ES-I3 (cell line): ENCODE measurements at regions not wholly inside any gene's neighbourhood (a gene's known extent, or its start where the extent isn't known, plus 50 kb on each side); places are given as distances from the start of the nearest gene placed in this dataset.
A peak's percentile ranks its signal among the peaks of the same experiment; 100 is the strongest.

ENCODE experiments used
- H3K36me3 ChIP-seq: 2 replicates; pipeline ENCODE4 v1.6.1; 2013; ENCODE audit warnings: mild to moderate bottlenecking, low read length, control low read depth, moderate library complexity; ENCODE audit not compliant: insufficient read depth
- H3K4me1 ChIP-seq: 2 replicates; pipeline ENCODE4 v1.6.1; 2013; ENCODE audit warnings: mild to moderate bottlenecking, control low read depth, low read length; ENCODE audit not compliant: insufficient read depth
- H3K9ac ChIP-seq: 2 replicates; pipeline ENCODE4 v1.6.1; 2013; ENCODE audit warnings: low read depth, mild to moderate bottlenecking, low read length, moderate library complexity
- H3K9me3 ChIP-seq: 2 replicates; pipeline ENCODE4 v1.6.1; 2013; ENCODE audit warnings: mild to moderate bottlenecking, low read length, moderate library complexity; ENCODE audit not compliant: control insufficient read depth, insufficient read depth

DNA sequence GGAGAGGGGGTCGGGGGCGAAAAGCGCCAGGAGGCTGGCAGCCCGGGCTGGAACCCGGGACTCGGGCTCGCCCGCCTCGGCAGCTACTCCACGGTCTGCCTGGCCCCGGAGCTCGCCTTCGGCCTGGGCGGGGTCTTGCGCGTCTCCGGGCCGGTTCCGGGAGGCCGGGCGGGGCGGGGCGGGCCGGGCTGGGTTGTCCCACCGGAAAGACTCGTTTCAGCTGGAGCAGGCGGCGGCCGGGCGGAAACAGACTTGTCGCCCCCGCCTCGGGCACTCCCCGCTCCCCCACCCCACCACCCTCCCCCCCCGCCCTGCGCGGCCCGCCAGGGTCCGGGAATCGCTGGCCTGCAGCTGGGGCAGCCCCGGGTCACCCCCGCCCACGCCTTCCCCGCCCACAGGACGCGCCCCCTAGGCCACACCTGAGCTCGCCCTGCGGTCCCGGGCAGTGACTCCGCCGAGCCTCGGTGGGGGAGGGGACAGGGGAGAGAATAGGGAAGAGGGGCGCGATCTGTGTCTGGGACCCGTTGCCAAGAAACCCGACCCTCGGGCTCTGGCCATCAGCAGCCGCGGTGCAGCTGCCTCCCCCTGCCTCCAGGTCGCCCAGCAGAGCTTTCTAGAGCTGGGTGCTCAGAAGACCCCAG lies 109.4 kb downstream of the KCTD15 start:
- Histone ChIP-seq H3K4me1 (peaks cover 11% of the 10 kb centered on the region; the same call in 1 of the 2 replicates), H3K9me3 (no peaks in the 10 kb centered on the region), H3K9ac (peak overlapping the region; percentile 71), H3K36me3 (no peaks in the 10 kb centered on the region)

DNA sequence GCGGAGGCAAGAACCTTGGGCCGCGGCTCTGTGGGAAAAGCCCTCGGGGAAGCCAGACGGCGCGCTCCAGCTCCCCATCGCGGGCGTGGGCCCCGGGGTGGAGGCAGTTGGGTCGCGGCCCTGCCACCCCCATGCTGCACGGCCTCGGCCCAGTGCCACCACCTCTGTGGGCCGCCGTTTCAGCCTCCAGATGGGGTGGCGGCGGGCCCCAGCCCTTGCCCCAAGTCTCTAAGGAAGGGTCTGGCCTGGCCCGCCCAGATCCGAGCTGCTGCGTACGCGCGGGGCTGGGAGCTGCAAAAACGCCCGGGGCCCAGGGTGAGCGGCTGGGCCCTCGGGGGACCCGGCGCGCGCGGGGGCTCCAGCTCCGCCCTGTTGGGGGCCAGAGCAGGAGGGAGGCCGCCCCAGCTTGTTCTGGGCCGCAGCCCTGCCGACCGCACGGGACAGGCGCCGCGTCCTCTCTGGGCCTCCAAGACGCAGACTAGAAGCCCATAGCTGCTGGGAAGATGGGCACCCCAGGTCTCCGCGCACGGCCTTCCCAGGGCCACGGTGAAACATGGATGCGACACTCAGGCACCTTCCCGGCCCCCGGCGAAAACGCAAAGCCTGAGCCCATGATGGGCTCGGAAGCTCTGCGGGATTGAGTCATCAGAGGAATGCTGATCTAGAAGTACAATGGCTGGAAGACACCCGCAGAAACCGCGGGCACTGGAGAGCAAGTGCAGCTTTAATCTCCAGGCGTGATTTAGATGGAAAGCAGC lies 110.1 kb downstream of the KCTD15 start:
- H3K36me3 ChIP-seq, result no peaks in the 10 kb centered on the region
- peaks cover 11% of the 10 kb centered on the region; the same call in 1 of the 2 replicates for H3K4me1 ChIP-seq
- peak overlapping the region; percentile 71 for H3K9ac ChIP-seq
- H3K9me3 ChIP-seq, result no peaks in the 10 kb centered on the region

DNA sequence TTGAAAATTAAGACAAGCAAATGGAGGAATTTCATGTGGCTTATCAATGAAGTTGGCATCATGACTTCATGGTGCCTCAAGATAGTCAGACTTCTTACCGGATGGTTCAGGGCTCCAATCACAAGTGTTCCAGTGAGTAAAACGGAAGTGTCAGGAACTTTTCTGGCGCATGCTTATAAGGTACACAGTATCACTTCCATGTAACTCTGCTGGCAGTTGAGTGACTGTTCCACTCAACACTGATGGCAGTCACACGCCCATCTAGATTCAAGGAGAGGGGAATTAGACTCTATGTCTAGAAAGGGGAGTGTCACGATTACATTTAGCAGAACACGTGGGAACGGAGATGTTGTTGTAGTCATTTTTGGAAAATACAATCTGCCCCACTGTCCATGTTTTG lies 114.3 kb downstream of the KCTD15 start:
- H3K9ac ChIP-seq, result no peak overlapping the region
- H3K4me1 ChIP-seq, result no peaks in the 10 kb centered on the region
- H3K36me3 ChIP-seq, result no peaks in the 10 kb centered on the region
- no peaks in the 10 kb centered on the region for H3K9me3 ChIP-seq

DNA sequence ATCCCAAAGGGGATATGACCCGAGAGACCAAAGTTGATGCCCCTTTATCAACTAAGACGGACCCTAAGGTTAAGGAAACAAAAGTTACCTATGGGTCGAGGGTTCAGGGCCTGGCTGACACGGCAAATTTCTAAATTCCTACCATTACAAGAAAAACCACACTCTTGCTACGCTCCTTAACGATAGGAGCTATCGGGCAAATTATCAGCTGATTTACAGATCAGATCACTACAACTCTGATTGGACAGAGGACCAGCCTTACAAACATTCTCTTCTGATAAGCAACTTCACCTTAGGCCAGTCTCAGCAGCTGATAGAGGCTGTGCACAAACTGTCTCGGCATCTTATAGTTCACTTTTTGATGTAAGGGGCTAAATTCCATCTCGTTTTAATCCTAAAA lies 117.9 kb downstream of the KCTD15 start:
- Histone ChIP-seq H3K9me3 (no peaks in the 10 kb centered on the region; the same call in 1 of the 2 replicates), H3K36me3 (no peaks in the 10 kb centered on the region), H3K4me1 (no peaks in the 10 kb centered on the region), H3K9ac (no peak overlapping the region)

DNA sequence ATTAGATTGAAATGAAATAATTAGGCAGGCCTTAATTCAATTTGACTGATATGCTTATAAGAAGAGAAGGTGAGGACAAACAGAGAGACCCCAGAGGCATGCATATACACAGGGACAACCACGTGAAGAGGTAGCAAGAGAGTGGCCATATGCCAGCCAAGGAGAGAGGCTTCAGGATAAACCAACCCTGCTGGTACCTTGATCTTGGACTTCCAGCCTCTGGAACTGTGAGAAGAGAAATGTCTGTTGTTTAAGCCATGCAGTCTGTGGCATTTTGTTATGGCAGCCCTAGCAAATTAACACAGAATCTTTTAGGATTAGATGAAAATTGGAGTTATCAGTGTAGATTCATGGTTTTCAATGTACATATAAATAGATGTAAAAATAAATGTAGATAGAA lies 120.1 kb downstream of the KCTD15 start:
- Histone ChIP-seq H3K36me3 (no peaks in the 10 kb centered on the region), H3K9me3 (no peaks in the 10 kb centered on the region; the same call in 1 of the 2 replicates), H3K9ac (no peak overlapping the region), H3K4me1 (no peaks in the 10 kb centered on the region)

DNA sequence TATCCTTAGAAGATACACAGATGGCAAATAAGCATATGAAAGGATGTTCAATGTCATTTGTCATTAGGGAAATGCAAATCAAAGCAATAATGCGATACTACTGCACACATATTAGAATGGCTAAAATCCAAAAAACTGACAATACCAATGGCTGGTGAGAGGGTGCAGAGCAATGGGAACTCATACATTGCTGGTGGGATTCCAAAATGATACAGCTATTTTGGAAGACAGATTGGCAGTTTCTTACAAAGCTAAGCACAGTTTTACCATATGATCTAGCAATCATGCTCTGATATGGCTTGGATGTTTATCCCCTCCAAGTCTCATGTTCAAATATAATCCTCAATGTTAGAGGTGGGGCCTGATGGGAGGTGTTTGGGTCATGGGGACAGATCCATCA lies 122.6 kb downstream of the KCTD15 start:
- no peaks in the 10 kb centered on the region; the same call in 1 of the 2 replicates for H3K9me3 ChIP-seq
- no peaks in the 10 kb centered on the region for H3K36me3 ChIP-seq
- H3K4me1 ChIP-seq, result no peaks in the 10 kb centered on the region
- no peak overlapping the region for H3K9ac ChIP-seq

DNA sequence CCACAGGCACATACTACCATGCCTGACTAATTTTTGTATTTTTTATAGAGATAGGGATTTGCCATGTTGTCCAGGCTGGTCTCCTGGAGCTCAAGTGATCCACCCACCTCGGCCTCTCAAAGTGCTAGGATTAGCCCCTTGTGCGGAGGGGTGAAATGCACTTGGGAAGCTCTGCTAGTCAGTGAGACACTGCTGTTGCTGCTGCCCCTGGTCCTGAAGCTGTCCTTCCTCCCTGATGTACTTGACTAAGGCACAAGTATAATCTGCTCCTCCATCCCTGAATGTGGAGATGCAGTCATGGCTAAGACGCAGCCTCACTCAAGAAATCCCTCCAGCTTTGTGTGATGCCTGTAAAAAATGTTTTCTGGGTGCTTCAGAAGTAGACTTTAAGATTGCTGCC lies 124.5 kb downstream of the KCTD15 start:
- no peaks in the 10 kb centered on the region for H3K36me3 ChIP-seq
- no peak overlapping the region for H3K9ac ChIP-seq
- no peaks in the 10 kb centered on the region for H3K4me1 ChIP-seq
- H3K9me3 ChIP-seq, result no peaks in the 10 kb centered on the region; the same call in 1 of the 2 replicates

DNA sequence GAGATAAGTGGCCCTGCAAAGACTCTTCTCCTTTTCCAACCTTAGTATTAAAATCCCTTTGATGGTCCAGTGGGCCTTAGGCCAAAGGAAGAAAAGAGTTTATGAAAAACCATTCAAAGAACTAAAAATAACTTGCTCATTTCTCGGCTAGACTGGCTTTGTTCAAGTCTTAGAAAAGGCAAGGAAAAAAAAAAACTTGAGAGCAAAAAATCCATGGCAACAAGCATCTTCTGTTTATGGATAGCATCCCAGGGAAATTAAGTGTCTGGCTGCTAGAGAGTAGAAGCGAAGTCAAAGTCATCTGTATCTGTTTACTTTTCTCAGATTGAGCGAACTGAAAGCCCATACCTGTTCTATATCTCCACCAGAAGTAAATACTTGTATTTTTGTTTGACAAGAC lies 129.6 kb downstream of the KCTD15 start:
- H3K4me1 ChIP-seq, result peaks cover 14% of the 10 kb centered on the region
- H3K9ac ChIP-seq, result no peak overlapping the region
- H3K9me3 ChIP-seq, result no peaks in the 10 kb centered on the region
- no peaks in the 10 kb centered on the region for H3K36me3 ChIP-seq

DNA sequence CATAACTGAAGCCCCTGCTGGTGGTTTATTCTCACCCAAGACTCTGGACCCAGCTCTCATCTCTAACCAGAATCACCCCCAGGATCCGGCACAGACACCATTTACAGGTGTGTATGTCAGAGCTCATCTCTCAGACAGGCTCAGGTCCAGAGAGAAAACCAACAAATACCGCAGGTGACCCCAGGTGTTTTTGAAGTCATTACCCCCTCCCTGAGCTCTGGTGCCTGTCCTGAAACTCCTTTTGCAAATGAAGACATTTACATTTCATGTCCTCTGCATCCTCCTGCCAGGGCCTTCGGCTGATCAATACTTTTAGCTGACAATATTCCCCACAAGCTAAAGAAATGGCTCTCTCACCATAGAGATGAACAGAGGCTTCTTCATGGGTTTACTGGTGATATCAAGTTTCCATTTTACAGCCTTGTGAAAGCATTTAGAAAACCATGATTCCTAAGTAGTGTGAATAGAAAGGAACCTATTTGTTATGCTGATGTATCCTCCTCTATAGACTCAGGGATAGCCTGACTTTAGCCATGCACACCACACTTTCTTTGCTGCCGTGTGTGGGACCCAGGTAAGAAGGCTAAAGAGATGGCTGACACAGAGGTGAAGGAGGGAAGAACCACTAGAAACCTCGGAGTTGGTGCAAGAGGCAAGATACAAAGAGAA lies 131.3 kb downstream of the KCTD15 start:
- Histone ChIP-seq H3K4me1 (peaks cover 14% of the 10 kb centered on the region), H3K9me3 (no peaks in the 10 kb centered on the region), H3K9ac (no peak overlapping the region), H3K36me3 (no peaks in the 10 kb centered on the region)

DNA sequence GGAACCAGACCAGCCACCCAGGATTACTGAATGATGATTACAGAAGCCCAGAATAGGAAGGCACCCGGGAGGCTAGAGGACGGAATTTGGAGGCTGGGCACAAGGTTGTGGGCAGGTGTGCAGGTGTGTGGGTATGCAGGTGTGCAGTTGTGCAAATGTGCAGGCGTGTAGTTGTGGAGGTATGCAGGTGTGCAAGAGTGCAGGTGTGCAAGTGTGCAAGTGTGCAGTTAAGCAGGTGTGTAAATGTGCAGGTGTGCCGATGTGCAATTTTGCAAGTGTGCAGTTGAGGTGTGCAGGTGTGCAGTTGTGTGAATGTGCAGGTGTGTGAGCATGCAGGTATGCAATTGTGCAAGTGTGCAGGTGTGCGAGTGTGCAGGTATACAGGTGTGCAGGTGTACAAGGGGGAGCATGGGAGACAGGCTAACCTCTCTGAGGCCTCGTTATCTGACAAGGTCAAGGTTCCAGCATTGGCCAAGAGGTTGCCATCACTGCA lies 131.8 kb downstream of the KCTD15 start:
- H3K9me3 ChIP-seq, result no peaks in the 10 kb centered on the region

DNA sequence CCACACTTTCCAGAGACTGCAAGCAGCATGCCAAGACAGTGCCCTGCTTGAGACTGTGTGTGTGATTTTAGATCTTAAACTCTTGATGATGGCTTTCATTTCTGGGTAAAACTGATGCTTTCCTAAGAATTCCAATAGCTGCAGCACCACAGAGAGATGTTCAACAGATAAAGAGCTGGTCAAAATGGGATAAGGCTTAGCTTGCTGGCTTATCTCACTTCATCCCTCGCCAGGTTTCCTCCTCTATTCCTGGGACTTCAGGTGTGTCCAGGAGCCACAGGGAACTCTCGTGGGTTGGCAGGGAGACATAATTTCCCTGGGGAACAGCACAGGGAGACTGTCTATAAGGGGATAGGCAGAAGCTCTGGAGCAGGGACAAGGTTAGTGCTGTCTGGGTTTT lies 137.3 kb downstream of the KCTD15 start:
- Histone ChIP-seq H3K36me3 (no peaks in the 10 kb centered on the region), H3K9me3 (no peaks in the 10 kb centered on the region; the same call in 1 of the 2 replicates), H3K4me1 (no peaks in the 10 kb centered on the region), H3K9ac (no peak overlapping the region)

More for the DNA sequence above, 131.8 kb downstream of the KCTD15 start:
- no peaks in the 10 kb centered on the region for H3K36me3 ChIP-seq
- H3K4me1 ChIP-seq, result peaks cover 14% of the 10 kb centered on the region
- H3K9ac ChIP-seq, result no peak overlapping the region

DNA sequence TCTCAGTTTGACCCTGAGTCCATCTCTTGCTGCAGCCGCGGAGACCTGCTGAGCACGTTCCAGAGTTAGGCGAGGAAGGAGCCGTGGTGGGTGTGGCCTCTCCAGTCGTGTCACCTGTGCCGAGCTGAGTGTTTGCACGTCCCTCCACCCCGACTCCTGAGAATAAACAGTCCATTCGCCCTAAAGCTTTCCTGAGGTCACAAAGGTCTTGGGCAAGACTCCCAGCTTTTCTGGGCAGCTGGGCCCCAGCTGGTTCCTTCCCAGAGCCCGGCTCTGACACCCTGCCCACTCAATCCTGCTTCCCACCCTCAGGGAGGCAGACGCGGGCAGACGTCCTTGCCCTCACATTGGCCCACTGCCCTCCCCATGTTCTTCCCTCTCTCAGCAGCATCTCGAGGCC lies 142.2 kb downstream of the KCTD15 start:
- H3K4me1 ChIP-seq, result no peaks in the 10 kb centered on the region
- H3K9ac ChIP-seq, result no peak overlapping the region
- no peaks in the 10 kb centered on the region; the same call in 1 of the 2 replicates for H3K9me3 ChIP-seq
- H3K36me3 ChIP-seq, result no peaks in the 10 kb centered on the region

DNA sequence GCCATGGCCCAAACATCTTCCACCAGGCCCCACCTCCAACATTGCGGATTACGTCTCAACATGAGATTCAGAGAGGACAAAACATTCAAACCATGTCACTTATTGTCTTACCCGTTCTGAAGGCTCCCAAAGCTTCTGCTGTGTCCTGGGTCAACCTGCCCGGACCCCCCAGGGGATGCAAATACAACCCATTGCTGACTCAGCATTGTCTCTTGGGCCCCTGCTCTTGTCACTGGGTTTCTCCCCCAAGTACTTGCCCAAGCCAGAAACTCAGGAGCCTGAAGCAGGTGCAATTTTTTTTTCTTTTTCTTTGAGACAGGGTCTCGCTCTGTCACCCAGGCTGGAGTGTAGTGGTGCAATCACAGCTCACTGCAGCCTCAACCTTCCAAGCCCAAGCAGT lies 144.5 kb downstream of the KCTD15 start:
- Histone ChIP-seq H3K9ac (no peak overlapping the region), H3K9me3 (no peaks in the 10 kb centered on the region), H3K4me1 (no peaks in the 10 kb centered on the region), H3K36me3 (no peaks in the 10 kb centered on the region)

DNA sequence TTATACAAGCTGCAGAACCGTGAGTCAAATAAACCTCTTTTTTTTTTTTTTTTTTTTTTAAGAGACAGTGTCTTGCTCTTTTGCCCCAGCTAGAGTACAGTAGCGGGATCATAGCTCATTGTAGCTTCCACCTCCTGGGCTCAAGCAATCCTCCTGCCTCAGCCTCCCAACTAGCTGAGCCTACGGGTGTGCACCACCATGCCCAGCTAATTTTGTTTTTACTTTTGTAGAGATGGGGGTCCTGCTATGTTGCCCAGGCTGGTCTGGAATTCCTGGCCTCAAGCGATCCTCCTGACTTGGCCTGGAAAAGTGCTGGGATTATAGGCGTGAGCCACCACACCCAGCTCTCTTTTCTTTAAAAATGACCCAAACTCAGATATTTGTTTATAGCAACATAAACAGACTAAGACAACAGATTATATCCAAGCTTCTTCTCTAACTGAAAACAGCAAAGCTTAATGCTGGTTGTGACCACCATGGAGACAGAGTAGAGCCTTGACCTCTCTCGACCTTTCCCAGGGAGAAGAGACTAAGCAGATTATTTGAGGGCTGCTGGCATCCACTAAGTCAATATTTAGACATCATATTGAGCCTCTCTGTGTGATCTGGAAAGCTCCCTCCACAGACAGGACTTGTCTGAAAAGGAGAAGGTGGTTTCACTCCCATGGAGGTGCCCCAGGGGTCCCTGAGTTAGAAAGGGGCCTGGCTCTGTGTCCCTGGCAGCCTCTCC lies 150.0 kb downstream of the KCTD15 start:
- Histone ChIP-seq H3K9me3 (no peaks in the 10 kb centered on the region), H3K36me3 (no peaks in the 10 kb centered on the region), H3K4me1 (no peaks in the 10 kb centered on the region), H3K9ac (no peak overlapping the region)
